ENCODE measurements at regions not wholly inside any gene's neighbourhood (a gene's known extent, or its start where the extent isn't known, plus 50 kb on each side); places are given as distances from the start of the nearest gene placed in this dataset.

DNA sequence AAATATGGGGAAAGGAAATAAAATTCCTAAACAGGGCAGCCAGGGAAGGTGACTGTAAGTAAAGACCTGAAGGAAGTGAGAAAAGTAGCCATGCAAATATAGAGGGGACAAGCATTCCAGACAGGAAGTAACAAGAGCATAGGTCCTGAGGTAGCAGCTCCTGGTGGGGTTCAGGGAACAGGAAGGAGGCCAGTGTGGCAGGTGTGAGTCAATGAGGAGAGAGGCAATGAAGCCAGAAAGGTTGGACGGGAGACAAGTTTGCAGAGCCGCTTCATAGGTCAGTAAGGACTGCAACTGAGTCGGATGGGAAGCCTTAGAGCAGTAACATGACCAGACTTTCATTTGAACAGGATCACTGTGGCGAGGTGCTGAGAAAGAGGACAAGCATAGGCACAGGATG lies 150.9 kb downstream of the METTL4 start:
- TF ChIP-seq, protein P1, sequence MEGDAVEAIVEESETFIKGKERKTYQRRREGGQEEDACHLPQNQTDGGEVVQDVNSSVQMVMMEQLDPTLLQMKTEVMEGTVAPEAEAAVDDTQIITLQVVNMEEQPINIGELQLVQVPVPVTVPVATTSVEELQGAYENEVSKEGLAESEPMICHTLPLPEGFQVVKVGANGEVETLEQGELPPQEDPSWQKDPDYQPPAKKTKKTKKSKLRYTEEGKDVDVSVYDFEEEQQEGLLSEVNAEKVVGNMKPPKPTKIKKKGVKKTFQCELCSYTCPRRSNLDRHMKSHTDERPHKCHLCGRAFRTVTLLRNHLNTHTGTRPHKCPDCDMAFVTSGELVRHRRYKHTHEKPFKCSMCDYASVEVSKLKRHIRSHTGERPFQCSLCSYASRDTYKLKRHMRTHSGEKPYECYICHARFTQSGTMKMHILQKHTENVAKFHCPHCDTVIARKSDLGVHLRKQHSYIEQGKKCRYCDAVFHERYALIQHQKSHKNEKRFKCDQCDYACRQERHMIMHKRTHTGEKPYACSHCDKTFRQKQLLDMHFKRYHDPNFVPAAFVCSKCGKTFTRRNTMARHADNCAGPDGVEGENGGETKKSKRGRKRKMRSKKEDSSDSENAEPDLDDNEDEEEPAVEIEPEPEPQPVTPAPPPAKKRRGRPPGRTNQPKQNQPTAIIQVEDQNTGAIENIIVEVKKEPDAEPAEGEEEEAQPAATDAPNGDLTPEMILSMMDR (IDR thresholded peaks at IDR 0.05; ENCODE audit: control insufficient read depth, extremely low read depth, insufficient read depth), result no peak
- no peak for DNase-seq (ENCODE audit: low read depth)
- no peak overlapping the region for H3K4me3 ChIP-seq (ENCODE audit: low read depth, low read length)

DNA sequence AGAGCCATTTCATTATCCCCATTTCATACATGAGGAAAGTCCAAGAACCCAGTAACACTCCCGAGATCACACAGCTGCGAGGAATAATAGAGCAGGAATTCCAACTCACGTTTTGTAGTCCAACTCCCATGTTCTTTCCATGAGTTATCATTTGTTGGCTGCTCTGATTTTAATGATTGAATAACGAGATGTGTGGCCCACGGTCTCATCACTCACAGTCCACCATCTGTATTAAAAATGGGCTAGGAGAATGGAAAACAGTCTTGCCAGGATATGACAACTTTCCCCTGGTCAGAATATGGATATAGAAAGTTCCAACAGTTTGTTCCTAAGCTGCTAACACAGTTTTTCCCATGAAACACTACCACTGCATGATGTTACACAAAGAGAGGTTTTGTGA lies 147.5 kb downstream of the METTL4 start:
- no peak overlapping the region for H3K4me3 ChIP-seq (ENCODE audit: low read depth, low read length)
- no peak for DNase-seq (ENCODE audit: low read depth)
- TF ChIP-seq, protein P1 (IDR thresholded peaks at IDR 0.05; ENCODE audit: control insufficient read depth, extremely low read depth, insufficient read depth), result no peak

DNA sequence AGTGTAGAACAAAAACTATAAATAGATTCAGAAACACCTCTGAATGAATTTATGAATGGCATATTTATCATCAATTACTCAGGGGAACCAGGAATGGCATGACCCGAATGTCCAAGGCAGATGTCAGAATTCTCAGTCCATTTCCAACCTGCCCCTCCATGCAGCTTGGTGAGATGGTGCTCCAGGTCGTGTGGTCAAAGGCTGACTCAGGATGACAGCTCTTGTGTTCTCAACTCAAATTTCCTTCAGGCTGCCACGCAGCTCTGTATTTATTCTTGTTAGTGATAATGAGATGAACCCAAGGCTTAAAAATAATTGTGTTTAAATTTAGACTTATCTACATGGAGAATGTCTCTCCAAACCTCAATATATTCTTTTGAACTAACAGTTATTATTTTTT lies 146.9 kb downstream of the METTL4 start:
- DNase-seq (ENCODE audit: low read depth), result no peak
- H3K4me3 ChIP-seq (ENCODE audit: low read depth, low read length), result no peak overlapping the region
- TF ChIP-seq, protein P1 (IDR thresholded peaks at IDR 0.05; ENCODE audit: control insufficient read depth, extremely low read depth, insufficient read depth), result no peak

DNA sequence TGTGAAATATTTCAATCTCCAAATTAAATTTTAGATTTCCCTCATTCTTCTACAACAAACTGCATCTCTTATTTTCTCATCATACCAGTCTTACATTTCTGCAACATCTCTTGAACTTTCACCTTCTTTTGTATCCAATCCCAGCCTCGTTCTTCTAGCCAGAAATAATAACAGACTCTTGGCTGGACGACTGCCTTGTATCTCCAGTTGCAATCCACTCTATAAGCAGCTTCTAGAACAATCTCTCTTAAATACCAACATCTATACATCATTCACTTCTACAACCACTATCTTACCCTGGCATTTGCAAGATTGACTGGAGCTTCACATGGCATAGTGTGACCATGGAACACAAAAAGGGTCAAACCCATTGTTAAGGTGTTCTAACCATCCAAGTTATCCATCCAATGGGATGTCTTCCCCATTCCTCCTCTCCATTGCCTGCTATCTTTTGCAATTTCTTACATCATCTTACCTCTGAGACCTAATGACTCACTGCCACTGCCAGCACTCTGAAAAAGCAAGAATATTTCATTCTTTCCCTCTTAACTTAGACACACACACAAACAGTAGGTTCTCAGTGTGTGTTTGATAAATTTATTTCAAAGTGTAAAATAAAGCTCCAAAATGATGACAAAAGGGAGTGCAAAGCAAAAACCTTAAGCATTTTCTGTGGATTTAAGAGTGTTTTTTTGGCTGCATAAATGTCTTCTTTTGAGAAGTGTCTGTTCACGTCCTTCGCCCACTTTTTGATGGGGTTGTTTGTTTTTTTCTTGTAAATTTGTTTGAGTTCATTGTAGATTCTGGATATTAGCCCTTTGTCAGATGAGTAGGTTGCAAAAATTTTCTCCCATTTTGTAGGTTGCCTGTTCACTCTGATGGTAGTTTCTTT lies 145.6 kb downstream of the METTL4 start:
- no peak for DNase-seq (ENCODE audit: low read depth)
- TF ChIP-seq, protein P1 (IDR thresholded peaks at IDR 0.05; ENCODE audit: control insufficient read depth, extremely low read depth, insufficient read depth), result no peak
- H3K4me3 ChIP-seq (ENCODE audit: low read depth, low read length), result no peak overlapping the region

DNA sequence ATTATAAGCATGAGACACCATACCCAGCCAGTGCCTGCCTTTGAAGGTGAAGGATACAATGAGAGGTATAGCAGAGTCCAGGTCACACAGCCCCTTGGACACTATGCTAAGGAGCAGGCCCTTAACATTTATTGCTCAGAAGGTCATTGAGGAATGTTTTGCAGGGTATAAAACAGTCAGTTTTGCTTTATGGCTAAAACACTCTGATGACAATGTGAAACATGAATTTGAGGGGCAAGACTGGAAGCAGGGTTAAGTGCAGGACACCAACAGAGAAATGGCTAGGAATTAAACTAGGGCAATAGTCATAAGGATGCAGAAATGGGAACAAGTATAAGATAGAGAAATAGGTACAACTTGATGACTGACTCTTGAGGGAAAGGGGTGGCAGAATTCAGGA lies 141.1 kb downstream of the METTL4 start:
- TF ChIP-seq, protein P1 (IDR thresholded peaks at IDR 0.05; ENCODE audit: control insufficient read depth, extremely low read depth, insufficient read depth), result no peak
- no peak overlapping the region for H3K4me3 ChIP-seq (ENCODE audit: low read depth, low read length)
- no peak for DNase-seq (ENCODE audit: low read depth)

DNA sequence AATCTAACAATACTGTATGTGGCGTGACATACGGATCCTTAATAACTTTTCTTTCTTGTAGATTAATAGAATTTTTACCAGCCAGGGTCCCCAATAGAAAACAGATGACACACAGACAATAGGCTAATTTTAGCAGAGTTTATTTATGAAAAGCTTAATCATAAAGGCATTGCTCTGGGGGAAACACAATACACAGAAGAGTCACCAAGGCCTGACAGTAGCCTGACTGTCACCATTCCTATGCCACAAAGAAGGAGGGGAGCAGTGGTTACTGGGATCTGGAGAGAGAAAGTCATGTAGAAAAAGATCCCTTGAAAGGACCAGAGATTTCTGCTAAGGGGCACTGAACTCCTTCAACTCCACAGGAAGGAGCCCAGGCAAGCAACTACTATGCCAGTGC lies 139.5 kb downstream of the METTL4 start:
- TF ChIP-seq, protein P1 (IDR thresholded peaks at IDR 0.05; ENCODE audit: control insufficient read depth, extremely low read depth, insufficient read depth), result no peak
- H3K4me3 ChIP-seq (ENCODE audit: low read depth, low read length), result no peak overlapping the region
- DNase-seq (ENCODE audit: low read depth), result no peak

DNA sequence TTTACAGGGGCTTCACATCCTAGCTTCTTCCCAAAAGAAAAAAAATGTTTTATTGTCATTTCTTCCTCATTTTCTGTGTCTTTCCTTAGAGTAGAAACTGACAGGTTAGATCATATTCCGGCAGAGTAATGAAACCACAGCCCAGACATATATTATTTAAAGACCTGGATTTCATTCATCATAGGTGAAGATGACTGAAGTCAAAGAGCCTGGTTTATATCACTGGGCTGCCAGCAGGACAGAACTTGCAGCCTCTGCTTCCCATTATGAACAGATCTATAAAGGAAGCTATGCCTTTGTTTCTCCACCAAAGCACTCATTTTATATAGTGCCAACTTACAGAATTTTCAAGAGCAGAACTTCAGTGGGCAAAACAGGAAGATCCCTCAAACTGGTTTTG lies 137.9 kb downstream of the METTL4 start:
- TF ChIP-seq, protein P1 (IDR thresholded peaks at IDR 0.05; ENCODE audit: control insufficient read depth, extremely low read depth, insufficient read depth), result no peak
- no peak for DNase-seq (ENCODE audit: low read depth)

More for the DNA sequence above, 137.9 kb downstream of the METTL4 start:
- H3K4me3 ChIP-seq (ENCODE audit: low read depth, low read length), result no peak overlapping the region
